GM12874 (cell line): ENCODE measurements at regions not wholly inside any gene's neighbourhood (a gene's known extent, or its start where the extent isn't known, plus 50 kb on each side); places are given as distances from the start of the nearest gene placed in this dataset.

ENCODE experiments used
- TF ChIP-seq, protein P1 (sequence below): IDR thresholded peaks from 2 replicates; pipeline ENCODE4 v1.5.1; 2011; ENCODE audit warnings: low read depth, mild to moderate bottlenecking, control low read depth, low read length, moderate library complexity; ENCODE audit not compliant: insufficient read depth

GRCh38 chr5:105868038-105868780 is 1802.5 kb downstream of the EFNA5 start:
- TF ChIP-seq, protein P1, sequence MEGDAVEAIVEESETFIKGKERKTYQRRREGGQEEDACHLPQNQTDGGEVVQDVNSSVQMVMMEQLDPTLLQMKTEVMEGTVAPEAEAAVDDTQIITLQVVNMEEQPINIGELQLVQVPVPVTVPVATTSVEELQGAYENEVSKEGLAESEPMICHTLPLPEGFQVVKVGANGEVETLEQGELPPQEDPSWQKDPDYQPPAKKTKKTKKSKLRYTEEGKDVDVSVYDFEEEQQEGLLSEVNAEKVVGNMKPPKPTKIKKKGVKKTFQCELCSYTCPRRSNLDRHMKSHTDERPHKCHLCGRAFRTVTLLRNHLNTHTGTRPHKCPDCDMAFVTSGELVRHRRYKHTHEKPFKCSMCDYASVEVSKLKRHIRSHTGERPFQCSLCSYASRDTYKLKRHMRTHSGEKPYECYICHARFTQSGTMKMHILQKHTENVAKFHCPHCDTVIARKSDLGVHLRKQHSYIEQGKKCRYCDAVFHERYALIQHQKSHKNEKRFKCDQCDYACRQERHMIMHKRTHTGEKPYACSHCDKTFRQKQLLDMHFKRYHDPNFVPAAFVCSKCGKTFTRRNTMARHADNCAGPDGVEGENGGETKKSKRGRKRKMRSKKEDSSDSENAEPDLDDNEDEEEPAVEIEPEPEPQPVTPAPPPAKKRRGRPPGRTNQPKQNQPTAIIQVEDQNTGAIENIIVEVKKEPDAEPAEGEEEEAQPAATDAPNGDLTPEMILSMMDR, result no peak

DNA sequence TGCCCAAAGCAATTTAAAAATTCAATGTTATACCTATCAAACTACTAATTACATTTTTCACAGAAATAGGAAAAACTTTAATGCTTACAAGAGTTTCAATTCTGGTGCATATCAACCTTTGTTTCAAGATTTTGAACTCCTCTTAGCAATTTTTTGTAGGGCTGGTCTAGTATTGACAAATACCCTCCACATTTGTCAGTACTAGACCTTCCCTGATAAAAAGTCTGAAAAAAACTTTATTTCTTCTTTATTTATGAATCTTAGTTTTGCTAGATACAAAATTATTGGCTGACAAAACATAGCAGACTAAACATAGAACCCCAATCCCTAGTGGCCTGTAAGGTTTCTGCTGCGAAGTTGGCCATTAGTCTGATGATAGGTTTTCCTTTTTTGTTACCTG is 1804.9 kb downstream of the EFNA5 start:
- TF ChIP-seq, protein P1, result no peak

DNA sequence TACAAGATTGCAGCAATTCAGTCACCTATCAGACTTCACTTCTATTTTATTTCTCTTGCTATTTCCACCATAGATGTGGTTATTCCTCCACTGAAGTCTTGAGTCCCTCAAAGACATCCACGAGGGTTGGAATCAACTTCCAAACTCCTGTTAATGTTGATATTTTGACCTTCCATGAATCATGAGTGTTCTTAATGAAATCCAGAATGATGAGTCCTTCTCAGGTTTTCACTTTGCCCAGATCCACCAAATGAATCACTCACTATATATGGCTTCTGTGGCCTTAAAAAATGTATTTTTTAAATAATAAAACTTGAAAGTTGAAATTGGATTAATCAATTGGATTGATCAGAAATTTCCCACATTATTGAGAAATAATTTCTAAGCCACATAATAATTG is 1821.0 kb downstream of the EFNA5 start:
- TF ChIP-seq, protein P1, result no peak

- TF ChIP-seq, protein P1, result no peak
Measured at GRCh38 chr5:105840800-105841199, 1829.9 kb downstream of the EFNA5 start.

DNA sequence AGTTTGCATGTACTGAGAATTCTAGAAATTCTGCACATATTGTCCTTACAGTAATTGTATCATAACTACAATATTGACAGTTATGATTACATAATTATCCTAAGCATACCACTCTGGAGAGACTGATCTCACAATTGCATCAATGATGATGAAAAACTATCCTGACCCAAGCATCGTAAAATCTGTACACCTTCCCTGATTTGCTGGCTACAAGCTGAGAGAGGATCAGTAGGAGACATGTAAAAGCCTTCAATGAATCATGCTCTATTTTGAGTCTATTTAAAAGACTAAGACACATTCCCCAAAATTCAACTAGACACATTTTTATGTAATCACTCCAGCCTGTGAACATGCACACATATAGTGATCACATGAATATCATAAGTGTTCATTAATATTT is 1833.8 kb downstream of the EFNA5 start:
- TF ChIP-seq, protein P1, result no peak

GRCh38 chr5:105836268-105836667 is 1834.5 kb downstream of the EFNA5 start:
- TF ChIP-seq, protein P1, result no peak

- TF ChIP-seq, protein P1, result no peak
Measured at GRCh38 chr5:105828821-105829220, 1841.9 kb downstream of the EFNA5 start.

DNA sequence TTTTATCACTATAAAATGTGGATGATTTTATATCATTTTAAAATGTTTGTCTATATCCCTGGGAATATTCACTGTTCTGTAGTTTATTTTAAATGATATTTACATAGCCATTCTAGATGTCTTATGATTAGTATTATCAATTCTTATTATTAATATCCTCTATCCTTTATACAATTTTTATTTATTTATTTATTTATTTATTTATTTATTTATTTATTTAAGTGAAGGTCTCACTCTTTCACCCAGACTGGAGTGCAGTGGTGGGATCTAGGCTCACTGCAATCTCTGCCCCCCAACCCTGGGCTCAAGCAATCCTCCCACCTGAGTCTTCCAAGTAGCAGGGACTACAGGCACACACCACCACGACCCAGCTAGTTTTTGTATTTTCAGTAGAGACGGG is 1848.9 kb downstream of the EFNA5 start:
- TF ChIP-seq, protein P1, result no peak
